ENCODE measurements at regions not wholly inside any gene's neighbourhood (a gene's known extent, or its start where the extent isn't known, plus 50 kb on each side); places are given as distances from the start of the nearest gene placed in this dataset.
A peak's percentile ranks its signal among the peaks of the same experiment; 100 is the strongest.

DNA sequence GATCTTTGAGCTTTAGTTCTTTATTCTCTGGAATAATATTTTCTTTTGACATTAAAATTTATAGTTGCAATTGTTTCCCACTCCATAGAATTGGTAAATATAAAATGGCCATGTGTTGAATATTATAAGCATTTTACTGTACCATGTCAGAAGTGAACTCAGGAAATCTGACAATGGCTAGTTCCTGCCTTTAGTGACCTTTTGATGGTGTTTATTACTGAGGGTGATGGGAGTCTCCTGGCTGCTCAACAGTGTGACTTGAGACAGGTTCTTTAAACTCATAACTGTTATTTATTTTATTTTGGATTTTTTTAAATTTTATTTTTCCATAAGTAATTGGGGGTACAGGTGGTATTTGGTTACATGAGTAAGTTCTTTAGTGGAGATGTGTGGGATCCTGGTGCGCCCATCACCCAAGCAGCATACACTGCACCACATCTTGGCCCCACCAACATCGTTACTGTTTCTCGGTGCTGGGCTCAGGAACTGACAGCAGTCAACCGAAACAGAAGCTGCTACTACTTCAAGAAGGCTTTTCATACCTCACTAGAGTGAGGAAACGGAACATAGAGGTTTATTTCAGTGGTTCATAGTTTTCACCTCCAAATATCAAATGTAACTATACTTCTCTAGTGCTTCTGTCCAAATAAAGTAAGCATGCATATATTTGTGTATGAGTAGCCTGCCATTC, 90.4 kb downstream of the PLEKHG1 start:
- Histone ChIP-seq H3K27ac (no peak overlapping the region), H3K4me3 (no peak overlapping the region), H3K27me3 (no peaks in the 10 kb centered on the region), H3K36me3 (no peaks in the 10 kb centered on the region), H3K4me1 (peaks cover 0 to 80% (median 25%) of the 10 kb centered on the region in 12 donors), H3K9me3 (no peaks in the 10 kb centered on the region)
- TF ChIP-seq POLR2A (IDR thresholded peaks at IDR 0.05): no peak
- TF ChIP-seq, protein P1, sequence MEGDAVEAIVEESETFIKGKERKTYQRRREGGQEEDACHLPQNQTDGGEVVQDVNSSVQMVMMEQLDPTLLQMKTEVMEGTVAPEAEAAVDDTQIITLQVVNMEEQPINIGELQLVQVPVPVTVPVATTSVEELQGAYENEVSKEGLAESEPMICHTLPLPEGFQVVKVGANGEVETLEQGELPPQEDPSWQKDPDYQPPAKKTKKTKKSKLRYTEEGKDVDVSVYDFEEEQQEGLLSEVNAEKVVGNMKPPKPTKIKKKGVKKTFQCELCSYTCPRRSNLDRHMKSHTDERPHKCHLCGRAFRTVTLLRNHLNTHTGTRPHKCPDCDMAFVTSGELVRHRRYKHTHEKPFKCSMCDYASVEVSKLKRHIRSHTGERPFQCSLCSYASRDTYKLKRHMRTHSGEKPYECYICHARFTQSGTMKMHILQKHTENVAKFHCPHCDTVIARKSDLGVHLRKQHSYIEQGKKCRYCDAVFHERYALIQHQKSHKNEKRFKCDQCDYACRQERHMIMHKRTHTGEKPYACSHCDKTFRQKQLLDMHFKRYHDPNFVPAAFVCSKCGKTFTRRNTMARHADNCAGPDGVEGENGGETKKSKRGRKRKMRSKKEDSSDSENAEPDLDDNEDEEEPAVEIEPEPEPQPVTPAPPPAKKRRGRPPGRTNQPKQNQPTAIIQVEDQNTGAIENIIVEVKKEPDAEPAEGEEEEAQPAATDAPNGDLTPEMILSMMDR (IDR thresholded peaks at IDR 0.05): no peak
- no peak for DNase-seq
- 83 to 91% (median 89%) methylated on average over 5 of the region's 5 CpGs for WGBS, 4 donors
- intact Hi-C loops (cut with DNase I): loop anchor here in 7 of 10 donors (5.0 to 10.0 kb wide), 6 partner anchors 75 to 265 kb away; no protein-coding TSS in a partner anchor
- no peak for ATAC-seq

GRCh38 chr6:150690681-150691080, 91.0 kb downstream of the PLEKHG1 start:
- no peak for TF ChIP-seq POLR2A (IDR thresholded peaks at IDR 0.05)
- TF ChIP-seq, protein P1 (IDR thresholded peaks at IDR 0.05): no peak
- H3K27ac ChIP-seq: peak overlapping the region in 1 of 12 donors; percentile 36
- 84 to 92% (median 90%) methylated on average over 6 of the region's 6 CpGs for WGBS, 4 donors

GRCh38 chr6:150691463-150691862, 91.8 kb downstream of the PLEKHG1 start:
- ATAC-seq: peak in 1 of 4 donors; percentile 12
- intact Hi-C loops (cut with DNase I): loop anchor here in 2 of 10 donors (10.0 kb wide), 2 partner anchors 73 to 103 kb away; no protein-coding TSS in a partner anchor
- Histone ChIP-seq H3K4me3 (no peak overlapping the region), H3K36me3 (no peaks in the 10 kb centered on the region), H3K27ac (peak overlapping the region in 5 of 12 donors; percentile 28 to 36 (median 29)), H3K4me1 (peaks cover 0 to 83% (median 29%) of the 10 kb centered on the region in 12 donors), H3K27me3 (no peaks in the 10 kb centered on the region), H3K9me3 (no peaks in the 10 kb centered on the region)
- TF ChIP-seq, protein P1 (IDR thresholded peaks at IDR 0.05): no peak
- no peak for TF ChIP-seq POLR2A (IDR thresholded peaks at IDR 0.05)
- no peak for DNase-seq
- WGBS, 4 donors: 61 to 66% (median 63%) methylated on average over 2 of the region's 2 CpGs

More at GRCh38 chr6:150690681-150691080, 91.0 kb downstream of the PLEKHG1 start:
- intact Hi-C loops (cut with DNase I): loop anchor here in 2 of 10 donors (10.0 kb wide), 2 partner anchors 74 to 104 kb away; no protein-coding TSS in a partner anchor
- ATAC-seq (no peak), DNase-seq (no peak)
- no peaks in the 10 kb centered on the region for H3K36me3 ChIP-seq
- H3K27me3 ChIP-seq: no peaks in the 10 kb centered on the region
- H3K4me3 ChIP-seq: no peak overlapping the region
- H3K9me3 ChIP-seq: no peaks in the 10 kb centered on the region
- peaks cover 0 to 80% (median 25%) of the 10 kb centered on the region in 12 donors for H3K4me1 ChIP-seq

- TF ChIP-seq, protein P1 (IDR thresholded peaks at IDR 0.05): no peak
- TF ChIP-seq POLR2A (IDR thresholded peaks at IDR 0.05): no peak
- Histone ChIP-seq H3K4me1 (peaks cover 0 to 79% (median 26%) of the 10 kb centered on the region in 12 donors), H3K4me3 (no peak overlapping the region), H3K36me3 (no peaks in the 10 kb centered on the region), H3K27me3 (no peaks in the 10 kb centered on the region), H3K27ac (no peak overlapping the region), H3K9me3 (no peaks in the 10 kb centered on the region)
- intact Hi-C loops (cut with DNase I): loop anchor here in 2 of 10 donors (10.0 kb wide), 2 partner anchors 72 to 102 kb away; no protein-coding TSS in a partner anchor
- no peak for DNase-seq
- 96 to 99% (median 97%) methylated on average over 2 of the region's 2 CpGs for WGBS, 4 donors
- ATAC-seq: no peak
These were observed 92.9 kb downstream of the PLEKHG1 start for GRCh38 chr6:150692604-150693003.
